Esophagus muscularis mucosa (tissue), 4 donors: ENCODE measurements at regions not wholly inside any gene's neighbourhood (a gene's known extent, or its start where the extent isn't known, plus 50 kb on each side); places are given as distances from the start of the nearest gene placed in this dataset.

Experiments used
- DNase-seq: peaks from one replicate; pipeline ENCODE4 v3.0.0-alpha.2; 2017; ENCODE audit errors: extremely low spot score
- H3K27ac ChIP-seq, 4 donors: fragments of 200-600 bp; sonication (generic); replicated peaks in 1 of 4; 1 replicate in 3 of 4; 2 replicates in 1 of 4; pipeline ENCODE4 v1.5.1; 2016 to 2019; ENCODE audit warnings: mild to moderate bottlenecking in 1 of 4
- H3K27me3 ChIP-seq, 4 donors: fragments of 200-600 bp; sonication (generic); one replicate each; pipeline versions ENCODE4 v1.5.1 to v1.6.0; 2016 to 2019
- H3K36me3 ChIP-seq, 4 donors: fragments of 200-600 bp; sonication (generic); one replicate each; pipeline ENCODE4 v1.5.1; 2016 to 2019
- H3K4me1 ChIP-seq, 4 donors: fragments of 200-600 bp; sonication (generic); one replicate each; pipeline ENCODE4 v1.5.1; 2016 to 2019
- H3K4me3 ChIP-seq, 4 donors: fragments of 200-600 bp; sonication (generic); 1 replicate in 2 of 4; 2 replicates in 2 of 4; pipeline ENCODE4 v1.5.1; 2016 to 2019; ENCODE audit warnings: mild to moderate bottlenecking in 4 of 4, moderate library complexity in 1 of 4
- H3K9me3 ChIP-seq, 4 donors: fragments of 200-600 bp; sonication (generic); 1 replicate in 3 of 4; 2 replicates in 1 of 4; pipeline ENCODE4 v1.5.1; 2016 to 2019
- CTCF ChIP-seq, 3 experiments: fragments of 200-600 bp in 2 of 3; fragments of 450-650 bp in 1 of 3; sonication (generic) in 2 of 3; IDR thresholded peaks; one replicate each; pipeline ENCODE4 v1.5.1; 2017 to 2019; ENCODE audit warnings: antibody characterized with exemption in 3 of 3, mild to moderate bottlenecking in 2 of 3, moderate library complexity in 1 of 3
- EP300 ChIP-seq: sonication (generic); formaldehyde crosslinking; IDR thresholded peaks from one replicate; pipeline ENCODE4 v1.6.1; 2017; ENCODE audit warnings: antibody characterized with exemption
- POLR2A ChIP-seq: fragments of 450-650 bp; IDR thresholded peaks from one replicate; pipeline ENCODE4 v1.6.1; 2017; ENCODE audit warnings: antibody characterized with exemption, moderate library complexity, mild to moderate bottlenecking, low read depth
- POLR2AphosphoS5 ChIP-seq, 2 donors: sonication (generic); formaldehyde crosslinking; IDR thresholded peaks; one replicate each; pipeline ENCODE4 v1.6.1; 2017; ENCODE audit warnings: antibody characterized with exemption in 2 of 2
- whole genome bisulfite sequencing: methylation state at CpG from one replicate; pipeline ENCODE4 v1.1.5; 2018; 5-methylcytosine and 5-hydroxymethylcytosine counted together
- intact Hi-C: fragments of 100-400 bp; cut with DNase I; formaldehyde crosslinking; loops from one replicate; pipeline ENCODE4 v1.15.1; 2023

- no peak for DNase-seq
- no peak overlapping the region for H3K27ac ChIP-seq
- intact Hi-C loops, result no loop called here
- no peaks in the 10 kb centered on the region for H3K27me3 ChIP-seq
- H3K4me1 ChIP-seq, result no peaks in the 10 kb centered on the region
- TF ChIP-seq EP300, result no peak
- no peak for TF ChIP-seq POLR2AphosphoS5 (IDR thresholded peaks at IDR 0.05)
- no peak for TF ChIP-seq CTCF (IDR thresholded peaks at IDR 0.05)
- TF ChIP-seq POLR2A, result no peak
- H3K4me3 ChIP-seq, result no peak overlapping the region
- no peaks in the 10 kb centered on the region for H3K36me3 ChIP-seq
- no peaks in the 10 kb centered on the region for H3K9me3 ChIP-seq
These were observed 1081.6 kb downstream of the CNTNAP5 start for GRCh38 chr2:125106710-125107109.

- Histone ChIP-seq H3K4me1 (no peaks in the 10 kb centered on the region), H3K4me3 (no peak overlapping the region), H3K9me3 (no peaks in the 10 kb centered on the region), H3K36me3 (no peaks in the 10 kb centered on the region), H3K27me3 (no peaks in the 10 kb centered on the region), H3K27ac (no peak overlapping the region)
- intact Hi-C loops, result no loop called here
- WGBS, result 70% methylated on average over 1 of the region's 1 CpG
- DNase-seq, result no peak
- no peak for TF ChIP-seq POLR2AphosphoS5 (IDR thresholded peaks at IDR 0.05)
- no peak for TF ChIP-seq CTCF (IDR thresholded peaks at IDR 0.05)
- TF ChIP-seq POLR2A, result no peak
- no peak for TF ChIP-seq EP300
These were observed 1082.4 kb downstream of the CNTNAP5 start for GRCh38 chr2:125107446-125107845.

- DNase-seq, result no peak
- intact Hi-C loops, result no loop called here
- TF ChIP-seq POLR2AphosphoS5 (IDR thresholded peaks at IDR 0.05), result no peak
- no peak for TF ChIP-seq EP300
- TF ChIP-seq CTCF (IDR thresholded peaks at IDR 0.05), result no peak
- TF ChIP-seq POLR2A, result no peak
- no peaks in the 10 kb centered on the region for H3K9me3 ChIP-seq
- H3K27ac ChIP-seq, result no peak overlapping the region
- H3K4me3 ChIP-seq, result no peak overlapping the region
- H3K4me1 ChIP-seq, result no peaks in the 10 kb centered on the region
- H3K27me3 ChIP-seq, result no peaks in the 10 kb centered on the region
- H3K36me3 ChIP-seq, result no peaks in the 10 kb centered on the region
These were observed 1083.2 kb downstream of the CNTNAP5 start for GRCh38 chr2:125108251-125108650.

GRCh38 chr2:125125902-125126301 is 1100.8 kb downstream of the CNTNAP5 start:
- H3K4me1 ChIP-seq, result no peaks in the 10 kb centered on the region
- peaks cover 0 to 4% (median 1%) of the 10 kb centered on the region in 4 donors for H3K9me3 ChIP-seq
- no peaks in the 10 kb centered on the region for H3K27me3 ChIP-seq
- no peak for DNase-seq
- no peak overlapping the region for H3K4me3 ChIP-seq
- intact Hi-C loops, result no loop called here
- no peak overlapping the region for H3K27ac ChIP-seq
- H3K36me3 ChIP-seq, result no peaks in the 10 kb centered on the region
- 100% methylated on average over 1 of the region's 1 CpG for WGBS
- TF ChIP-seq CTCF (IDR thresholded peaks at IDR 0.05) (no peak), POLR2A (no peak)

GRCh38 chr2:125160947-125161346 is 1135.9 kb downstream of the CNTNAP5 start:
- Histone ChIP-seq H3K9me3 (no peaks in the 10 kb centered on the region), H3K4me3 (no peak overlapping the region), H3K36me3 (no peaks in the 10 kb centered on the region), H3K4me1 (no peaks in the 10 kb centered on the region), H3K27me3 (no peaks in the 10 kb centered on the region), H3K27ac (no peak overlapping the region)
- TF ChIP-seq POLR2AphosphoS5 (IDR thresholded peaks at IDR 0.05) (no peak), CTCF (IDR thresholded peaks at IDR 0.05) (no peak), POLR2A (no peak), EP300 (no peak)
- DNase-seq, result no peak
- WGBS, result 87% methylated on average over 3 of the region's 3 CpGs
- intact Hi-C loops, result no loop called here
